Prostate gland (tissue), 2 donors: ENCODE measurements at regions not wholly inside any gene's neighbourhood (a gene's known extent, or its start where the extent isn't known, plus 50 kb on each side); places are given as distances from the start of the nearest gene placed in this dataset.

Experiments
- DNase-seq: peaks from one replicate; pipeline ENCODE4 v3.0.0-alpha.2; 2019; ENCODE audit warnings: low spot score
- H3K27ac ChIP-seq, 2 donors: fragments of 200-600 bp; sonication (generic); 2 replicates each; pipeline ENCODE4 v1.5.1; 2017 to 2019
- H3K27me3 ChIP-seq: fragments of 200-600 bp; sonication (generic); replicated peaks from 2 replicates; pipeline ENCODE4 v1.5.1; 2019; ENCODE audit not compliant: insufficient read depth
- H3K36me3 ChIP-seq, 2 donors: fragments of 200-600 bp; sonication (generic); 1 replicate in 1 of 2; 2 replicates in 1 of 2; pipeline versions ENCODE4 v1.5.1 to v1.8.1; 2017 to 2019
- H3K4me1 ChIP-seq: fragments of 200-600 bp; sonication (generic); replicated peaks from 2 replicates; pipeline ENCODE4 v1.5.1; 2019
- H3K4me3 ChIP-seq, 2 donors: fragments of 200-600 bp; sonication (generic); 2 replicates each; pipeline ENCODE4 v1.5.1; 2017 to 2019
- H3K9me3 ChIP-seq: fragments of 200-600 bp; sonication (generic); 2 replicates; pipeline ENCODE4 v1.5.1; 2017
- POLR2A ChIP-seq: fragments of 450-650 bp; IDR thresholded peaks from one replicate; pipeline ENCODE4 v1.6.1; 2016; ENCODE audit warnings: antibody characterized with exemption, mild to moderate bottlenecking
- POLR2AphosphoS5 ChIP-seq: sonication (generic); formaldehyde crosslinking; IDR thresholded peaks from one replicate; pipeline ENCODE4 v1.6.1; 2017; ENCODE audit warnings: antibody characterized with exemption
- WGBS: methylation state at CpG from one replicate; pipeline ENCODE4 v1.1.5; 2018; 5-methylcytosine and 5-hydroxymethylcytosine counted together
- intact Hi-C: fragments of 100-400 bp; cut with DNase I; formaldehyde crosslinking; loops from one replicate; pipeline ENCODE4 v1.14.2; 2022
- TF ChIP-seq, protein P1 (sequence below), 4 experiments: fragments of 200-600 bp in 2 of 4; fragments of 450-650 bp in 2 of 4; sonication (generic) in 2 of 4; IDR thresholded peaks; 1 replicate in 3 of 4; 2 replicates in 1 of 4; pipeline ENCODE4 v1.5.1; 2016 to 2019; ENCODE audit warnings: antibody characterized with exemption in 4 of 4, mild to moderate bottlenecking in 2 of 4, moderate library complexity in 2 of 4

DNA sequence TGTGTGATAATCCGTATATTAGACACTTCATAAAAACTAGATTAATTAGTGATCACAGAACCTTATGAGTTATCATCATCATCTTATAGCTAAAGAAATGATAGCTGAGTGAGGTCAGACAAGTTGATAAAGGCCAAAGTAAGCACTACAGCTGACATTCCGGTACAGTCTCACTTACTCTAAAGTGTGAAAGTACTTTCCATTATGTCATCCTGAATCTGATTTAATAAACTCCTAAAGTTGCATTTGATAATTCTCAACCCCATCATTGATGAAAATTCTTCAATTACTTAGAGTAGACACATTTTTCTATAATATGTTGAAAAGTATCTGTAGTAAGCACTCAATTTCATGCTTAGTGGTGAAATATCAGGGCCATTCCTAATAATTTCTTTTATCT, 385.2 kb upstream of the CHD6 start:
- DNase-seq: no peak
- H3K4me3 ChIP-seq: no peak overlapping the region
- H3K9me3 ChIP-seq: no peaks in the 10 kb centered on the region
- intact Hi-C loops: no loop called here
- no peaks in the 10 kb centered on the region for H3K36me3 ChIP-seq
- H3K27me3 ChIP-seq: no peaks in the 10 kb centered on the region
- no peak overlapping the region for H3K27ac ChIP-seq
- TF ChIP-seq POLR2AphosphoS5: no peak
- TF ChIP-seq, protein P1, sequence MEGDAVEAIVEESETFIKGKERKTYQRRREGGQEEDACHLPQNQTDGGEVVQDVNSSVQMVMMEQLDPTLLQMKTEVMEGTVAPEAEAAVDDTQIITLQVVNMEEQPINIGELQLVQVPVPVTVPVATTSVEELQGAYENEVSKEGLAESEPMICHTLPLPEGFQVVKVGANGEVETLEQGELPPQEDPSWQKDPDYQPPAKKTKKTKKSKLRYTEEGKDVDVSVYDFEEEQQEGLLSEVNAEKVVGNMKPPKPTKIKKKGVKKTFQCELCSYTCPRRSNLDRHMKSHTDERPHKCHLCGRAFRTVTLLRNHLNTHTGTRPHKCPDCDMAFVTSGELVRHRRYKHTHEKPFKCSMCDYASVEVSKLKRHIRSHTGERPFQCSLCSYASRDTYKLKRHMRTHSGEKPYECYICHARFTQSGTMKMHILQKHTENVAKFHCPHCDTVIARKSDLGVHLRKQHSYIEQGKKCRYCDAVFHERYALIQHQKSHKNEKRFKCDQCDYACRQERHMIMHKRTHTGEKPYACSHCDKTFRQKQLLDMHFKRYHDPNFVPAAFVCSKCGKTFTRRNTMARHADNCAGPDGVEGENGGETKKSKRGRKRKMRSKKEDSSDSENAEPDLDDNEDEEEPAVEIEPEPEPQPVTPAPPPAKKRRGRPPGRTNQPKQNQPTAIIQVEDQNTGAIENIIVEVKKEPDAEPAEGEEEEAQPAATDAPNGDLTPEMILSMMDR (IDR thresholded peaks at IDR 0.05): no peak
- TF ChIP-seq POLR2A: no peak
- 78% methylated on average over 2 of the region's 2 CpGs for WGBS
- no peaks in the 10 kb centered on the region for H3K4me1 ChIP-seq

- TF ChIP-seq, protein P1 (IDR thresholded peaks at IDR 0.05): no peak
- TF ChIP-seq POLR2A (no peak), POLR2AphosphoS5 (no peak)
- no peak for DNase-seq
- intact Hi-C loops: no loop called here
- H3K36me3 ChIP-seq: no peaks in the 10 kb centered on the region
- no peak overlapping the region for H3K27ac ChIP-seq
- H3K27me3 ChIP-seq: no peaks in the 10 kb centered on the region
- H3K4me1 ChIP-seq: no peaks in the 10 kb centered on the region
- no peaks in the 10 kb centered on the region for H3K9me3 ChIP-seq
- whole genome bisulfite sequencing: 93% methylated on average over 87 of the region's 92 CpGs
- H3K4me3 ChIP-seq: no peak overlapping the region
Observed at GRCh38 chr20:41998539-41999341, 380.6 kb upstream of the CHD6 start.

- DNase-seq: no peak
- H3K27ac ChIP-seq: no peak overlapping the region
- TF ChIP-seq POLR2A (no peak), POLR2AphosphoS5 (no peak)
- TF ChIP-seq, protein P1 (IDR thresholded peaks at IDR 0.05): no peak
- intact Hi-C loops: no loop called here
- H3K4me1 ChIP-seq: no peaks in the 10 kb centered on the region
- H3K27me3 ChIP-seq: no peaks in the 10 kb centered on the region
- H3K9me3 ChIP-seq: no peaks in the 10 kb centered on the region
- 83% methylated on average over 3 of the region's 3 CpGs for WGBS
- H3K4me3 ChIP-seq: no peak overlapping the region
- no peaks in the 10 kb centered on the region for H3K36me3 ChIP-seq
Observed at GRCh38 chr20:41996951-41997350, 378.8 kb upstream of the CHD6 start.

DNA sequence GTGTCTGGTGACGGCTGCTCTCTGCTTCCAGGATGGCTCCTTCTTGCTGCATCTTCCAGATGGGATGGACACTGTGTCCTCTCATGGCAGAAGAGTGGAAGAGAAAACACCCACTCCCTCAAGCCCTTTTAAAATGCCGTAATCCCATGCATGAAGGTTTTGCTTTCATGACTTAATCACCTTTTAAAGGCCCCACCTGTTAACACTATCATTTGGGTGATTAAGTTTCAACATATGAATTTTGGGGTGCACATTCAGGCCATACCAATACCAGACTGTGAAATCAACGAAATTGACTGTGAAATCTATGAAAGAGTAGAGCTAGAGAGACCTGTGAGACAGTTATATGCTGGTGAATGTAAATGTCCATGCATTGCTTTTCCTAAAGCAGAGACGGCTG, 374.3 kb upstream of the CHD6 start:
- no peak overlapping the region for H3K27ac ChIP-seq
- H3K4me1 ChIP-seq: no peaks in the 10 kb centered on the region
- H3K9me3 ChIP-seq: no peaks in the 10 kb centered on the region
- intact Hi-C loops: no loop called here
- DNase-seq: no peak
- no peaks in the 10 kb centered on the region for H3K27me3 ChIP-seq
- 84% methylated on average over 4 of the region's 4 CpGs for WGBS
- no peak for TF ChIP-seq POLR2A
- TF ChIP-seq POLR2AphosphoS5: no peak
- TF ChIP-seq, protein P1 (IDR thresholded peaks at IDR 0.05): no peak
- no peak overlapping the region for H3K4me3 ChIP-seq
- no peaks in the 10 kb centered on the region for H3K36me3 ChIP-seq

GRCh38 chr20:41991412-41991811, 373.2 kb upstream of the CHD6 start:
- no peaks in the 10 kb centered on the region for H3K27me3 ChIP-seq

More at GRCh38 chr20:41991412-41991811, 373.2 kb upstream of the CHD6 start:
- Histone ChIP-seq H3K4me1 (no peaks in the 10 kb centered on the region), H3K4me3 (no peak overlapping the region), H3K27ac (no peak overlapping the region), H3K9me3 (no peaks in the 10 kb centered on the region), H3K36me3 (no peaks in the 10 kb centered on the region)
- intact Hi-C loops: no loop called here
- DNase-seq: no peak
- no peak for TF ChIP-seq POLR2A
- TF ChIP-seq, protein P1 (IDR thresholded peaks at IDR 0.05): no peak
- no peak for TF ChIP-seq POLR2AphosphoS5
- WGBS: 55% methylated on average over 1 of the region's 1 CpG
